CD14-positive monocyte (primary cell): ENCODE measurements at regions not wholly inside any gene's neighbourhood (a gene's known extent, or its start where the extent isn't known, plus 50 kb on each side); places are given as distances from the start of the nearest gene placed in this dataset.

Experiments
- DNase-seq, 3 donors: peaks; one replicate each; pipeline ENCODE4 v3.0.0-alpha.2; 2011 to 2022
- H2AFZ ChIP-seq: 2 replicates; pipeline ENCODE4 v1.6.0; 2012; ENCODE audit warnings: mild to moderate bottlenecking, low read depth, low read length, inconsistent platforms; ENCODE audit not compliant: insufficient read depth, poor library complexity, severe bottlenecking
- H3K27ac ChIP-seq, 2 donors: 1 replicate in 1 of 2; 2 replicates in 1 of 2; pipeline ENCODE4 v1.5.1; 2012 to 2013; ENCODE audit warnings: low read length in 2 of 2, control low read depth in 1 of 2, inconsistent platforms in 1 of 2, low read depth in 1 of 2, mild to moderate bottlenecking in 1 of 2
- H3K27me3 ChIP-seq, 2 donors: one replicate each; pipeline versions ENCODE4 v1.6.0 to v1.6.1; 2011 to 2013; ENCODE audit warnings: low read length in 2 of 2; ENCODE audit not compliant: control insufficient read depth in 2 of 2, insufficient read depth in 2 of 2
- H3K36me3 ChIP-seq, 2 donors: replicated peaks in 1 of 2; 1 replicate in 1 of 2; 2 replicates in 1 of 2; pipeline versions ENCODE4 v1.5.1 to v1.6.1; 2012 to 2013; ENCODE audit warnings: low read length in 2 of 2, control low read depth in 1 of 2, inconsistent platforms in 1 of 2, mild to moderate bottlenecking in 1 of 2; ENCODE audit not compliant: insufficient read depth in 2 of 2, control insufficient read depth in 1 of 2
- H3K4me1 ChIP-seq, 2 donors: 1 replicate in 1 of 2; 2 replicates in 1 of 2; pipeline versions ENCODE4 v1.5.1 to v1.6.1; 2012 to 2013; ENCODE audit warnings: low read length in 2 of 2, control low read depth in 1 of 2, inconsistent platforms in 1 of 2, mild to moderate bottlenecking in 1 of 2, moderate library complexity in 1 of 2; ENCODE audit not compliant: insufficient read depth in 2 of 2, control insufficient read depth in 1 of 2
- H3K4me2 ChIP-seq: replicated peaks from 2 replicates; pipeline ENCODE3; 2012; ENCODE audit warnings: low read length, moderate library complexity, mild to moderate bottlenecking; ENCODE audit not compliant: poor library complexity, severe bottlenecking; ENCODE audit errors: extremely low read depth
- H3K4me3 ChIP-seq, 3 experiments: fragments of 200-600 bp in 1 of 3; sonication (generic) in 1 of 3; replicated peaks in 1 of 3; 1 replicate in 2 of 3; 2 replicates in 1 of 3; pipeline ENCODE4 v1.5.1; 2011 to 2013; ENCODE audit warnings: low read length in 3 of 3, mild to moderate bottlenecking in 3 of 3, control low read depth in 2 of 3, low read depth in 2 of 3, inconsistent platforms in 1 of 3, moderate library complexity in 1 of 3
- H3K79me2 ChIP-seq: 2 replicates; pipeline ENCODE4 v1.6.0; 2012; ENCODE audit warnings: mild to moderate bottlenecking, control low read depth, inconsistent platforms, low read length, moderate library complexity; ENCODE audit not compliant: insufficient read depth
- H3K9ac ChIP-seq: 2 replicates; pipeline ENCODE4 v1.6.0; 2017; ENCODE audit warnings: low read length, mild to moderate bottlenecking; ENCODE audit not compliant: insufficient read depth, poor library complexity, severe bottlenecking
- H3K9me3 ChIP-seq, 2 donors: replicated peaks in 1 of 2; 1 replicate in 1 of 2; 2 replicates in 1 of 2; pipeline versions ENCODE4 v1.5.1 to v1.6.1; 2012 to 2013; ENCODE audit warnings: low read length in 2 of 2, control low read depth in 1 of 2; ENCODE audit not compliant: control insufficient read depth in 1 of 2, insufficient read depth in 1 of 2
- H4K20me1 ChIP-seq: 2 replicates; pipeline ENCODE4 v1.6.0; 2012; ENCODE audit warnings: mild to moderate bottlenecking, low read length, control low read depth, moderate library complexity; ENCODE audit not compliant: insufficient read depth
- H3K27ac Mint-ChIP-seq, 7 donors: one replicate each; pipeline ENCODE4 v1.8.0; 2020; ENCODE audit warnings: mild to moderate bottlenecking in 7 of 7, mixed read lengths in 7 of 7, moderate library complexity in 6 of 7, inconsistent platforms in 2 of 7
- H3K27me3 Mint-ChIP-seq, 3 donors: one replicate each; pipeline ENCODE4 v1.8.0; 2021 to 2022; ENCODE audit warnings: low read depth in 3 of 3, mild to moderate bottlenecking in 3 of 3, mixed read lengths in 3 of 3, moderate library complexity in 3 of 3, inconsistent platforms in 1 of 3
- H3K36me3 Mint-ChIP-seq, 2 donors: one replicate each; pipeline ENCODE4 v1.8.0; 2020; ENCODE audit warnings: mixed read lengths in 2 of 2, inconsistent platforms in 1 of 2, mild to moderate bottlenecking in 1 of 2
- H3K4me1 Mint-ChIP-seq: one replicate; pipeline ENCODE4 v1.8.0; 2020; ENCODE audit warnings: mild to moderate bottlenecking, mixed read lengths
- H3K4me3 Mint-ChIP-seq, 2 donors: one replicate each; pipeline ENCODE4 v1.8.0; 2020; ENCODE audit warnings: mild to moderate bottlenecking in 2 of 2, mixed read lengths in 2 of 2, moderate library complexity in 1 of 2
- H3K9me3 Mint-ChIP-seq, 7 donors: one replicate each; pipeline ENCODE4 v1.8.0; 2020 to 2022; ENCODE audit warnings: mixed read lengths in 7 of 7, mild to moderate bottlenecking in 6 of 7, moderate library complexity in 6 of 7, inconsistent platforms in 2 of 7
- CTCF ChIP-seq: fragments of 200-600 bp; IDR thresholded peaks from one replicate; pipeline ENCODE4 v1.8.0; 2022; ENCODE audit warnings: antibody characterized with exemption, mild to moderate bottlenecking
- WGBS: methylation state at CpG from one replicate; pipeline ENCODE4 v1.1.5; 2013; ENCODE audit warnings: missing lambda C conversion rate; ENCODE audit not compliant: insufficient coverage; 5-methylcytosine and 5-hydroxymethylcytosine counted together
- intact Hi-C, 2 donors: fragments of 100-400 bp; cut with micrococcal nuclease; formaldehyde crosslinking; loops; one replicate each; pipeline versions ENCODE4 v1.15.0 to v1.15.1; 2023

DNA sequence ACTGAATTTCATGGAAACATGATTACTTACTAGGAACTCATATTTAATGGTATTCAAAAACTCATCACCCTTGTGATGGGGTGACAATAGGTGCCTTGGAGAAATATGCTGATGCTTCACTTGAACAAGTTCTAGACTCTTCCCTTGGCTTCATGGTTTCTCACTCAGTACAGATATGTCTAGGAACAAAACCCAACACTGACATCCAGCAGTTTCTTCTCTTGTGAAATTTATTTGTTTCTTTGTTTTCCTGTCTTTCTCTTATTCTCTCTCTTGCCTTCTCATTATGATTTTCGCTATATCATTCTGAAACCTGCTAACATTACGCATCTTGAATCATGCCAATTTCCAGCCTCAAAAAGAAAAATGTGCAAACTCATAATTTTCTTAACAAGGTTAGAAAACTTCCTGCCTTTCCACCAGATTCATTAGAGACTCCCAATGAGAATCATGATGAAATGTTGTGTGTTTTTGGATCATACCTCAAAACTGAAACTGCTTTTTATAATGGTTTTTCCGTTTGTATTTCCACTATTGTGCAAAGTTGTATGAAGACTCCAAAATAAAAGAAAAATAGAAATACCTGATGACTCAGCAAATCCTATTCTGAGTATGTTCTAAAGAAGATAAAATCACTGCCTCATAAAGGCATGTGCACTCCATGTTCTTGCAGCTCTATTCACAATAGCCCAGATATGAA, 1021.5 kb downstream of the TMEM121 start:
- no peaks in the 10 kb centered on the region for H3K36me3 ChIP-seq
- no peak overlapping the region for H2AFZ ChIP-seq
- H3K27ac ChIP-seq: no peak overlapping the region
- no peaks in the 10 kb centered on the region for H3K27me3 ChIP-seq
- H4K20me1 ChIP-seq: no peaks in the 10 kb centered on the region
- no peak overlapping the region for H3K4me3 ChIP-seq
- TF ChIP-seq CTCF: no peak
- no CpG with 5 or more reads among the region's 3 CpGs for WGBS
- Mint-ChIP-seq H3K27ac (no peak overlapping the region), H3K27me3 (peaks cover 2 to 4% (median 2%) of the 10 kb centered on the region in 3 donors), H3K4me1 (peaks cover 3% of the 10 kb centered on the region), H3K36me3 (no peaks in the 10 kb centered on the region), H3K9me3 (peaks cover 0 to 8% (median 0%) of the 10 kb centered on the region in 7 donors), H3K4me3 (no peak overlapping the region)
- no peaks in the 10 kb centered on the region for H3K4me1 ChIP-seq
- peaks cover 0 to 8% of the 10 kb centered on the region in 2 donors for H3K9me3 ChIP-seq
- no peak overlapping the region for H3K9ac ChIP-seq
- DNase-seq: no peak
- intact Hi-C loops: no loop called here
- no peak overlapping the region for H3K4me2 ChIP-seq
- H3K79me2 ChIP-seq: no peaks in the 10 kb centered on the region

- H3K4me3 Mint-ChIP-seq: no peak overlapping the region
- no CpG with 5 or more reads among the region's 1 CpG for WGBS
Measured at GRCh38 chr14:106549064-106549463, 1022.7 kb downstream of the TMEM121 start.

More at GRCh38 chr14:106549064-106549463, 1022.7 kb downstream of the TMEM121 start:
- Histone ChIP-seq H2AFZ (no peak overlapping the region), H3K27ac (no peak overlapping the region), H3K4me1 (no peaks in the 10 kb centered on the region), H3K9me3 (peaks cover 0 to 8% of the 10 kb centered on the region in 2 donors), H3K36me3 (no peaks in the 10 kb centered on the region), H3K9ac (no peak overlapping the region), H3K79me2 (no peaks in the 10 kb centered on the region), H3K4me2 (no peak overlapping the region), H3K4me3 (no peak overlapping the region), H4K20me1 (no peaks in the 10 kb centered on the region), H3K27me3 (no peaks in the 10 kb centered on the region)
- no peaks in the 10 kb centered on the region for H3K36me3 Mint-ChIP-seq
- no peak for TF ChIP-seq CTCF
- H3K4me1 Mint-ChIP-seq: peaks cover 3% of the 10 kb centered on the region
- H3K27me3 Mint-ChIP-seq: peaks cover 0 to 2% (median 0%) of the 10 kb centered on the region in 3 donors
- no peak overlapping the region for H3K27ac Mint-ChIP-seq
- H3K9me3 Mint-ChIP-seq: peaks cover 0 to 8% (median 0%) of the 10 kb centered on the region in 7 donors
- DNase-seq: no peak
- intact Hi-C loops: no loop called here
